Central memory CD8-positive, alpha-beta T cell (primary cell): ENCODE measurements at regions not wholly inside any gene's neighbourhood (a gene's known extent, or its start where the extent isn't known, plus 50 kb on each side); places are given as distances from the start of the nearest gene placed in this dataset.

Experiments
- ATAC-seq: fragments of 150-1000 bp; cut with Tn5 transposase; replicated peaks from 2 replicates; pipeline ENCODE4 v1.10.0; 2022; ENCODE audit warnings: mild to moderate bottlenecking, moderate FRiP score, moderate number of reproducible peaks; ENCODE audit not compliant: poor library complexity, severe bottlenecking; ENCODE audit errors: extremely low read depth
- DNase-seq, 2 donors: peaks; one replicate each; pipeline ENCODE4 v3.0.0; 2021; ENCODE audit warnings: low spot score in 2 of 2
- H3K27ac Mint-ChIP-seq: one replicate; pipeline ENCODE4 v1.8.0; 2022; ENCODE audit warnings: low read depth, mild to moderate bottlenecking, moderate library complexity, mixed read lengths
- H3K27me3 Mint-ChIP-seq: one replicate; pipeline ENCODE4 v1.8.0; 2022; ENCODE audit warnings: mixed read lengths
- H3K36me3 Mint-ChIP-seq: one replicate; pipeline ENCODE4 v1.8.0; 2022; ENCODE audit warnings: mild to moderate bottlenecking, moderate library complexity, mixed read lengths; ENCODE audit not compliant: insufficient read depth
- H3K4me1 Mint-ChIP-seq: one replicate; pipeline ENCODE4 v1.8.0; 2022; ENCODE audit warnings: mixed read lengths
- H3K4me3 Mint-ChIP-seq: one replicate; pipeline ENCODE4 v1.8.0; 2022; ENCODE audit warnings: mild to moderate bottlenecking, moderate library complexity, mixed read lengths
- H3K9me3 Mint-ChIP-seq: one replicate; pipeline ENCODE4 v1.8.0; 2022; ENCODE audit warnings: mixed read lengths

GRCh38 chr16:7964744-7965143 lies 625.6 kb downstream of the TMEM114 start:
- Mint-ChIP-seq H3K27me3 (no peaks in the 10 kb centered on the region), H3K4me3 (no peak overlapping the region), H3K4me1 (no peaks in the 10 kb centered on the region), H3K27ac (no peak overlapping the region), H3K9me3 (peaks cover 9% of the 10 kb centered on the region), H3K36me3 (no peaks in the 10 kb centered on the region)
- DNase-seq: no peak
- ATAC-seq: no peak

GRCh38 chr16:7964167-7964566 lies 626.1 kb downstream of the TMEM114 start:
- Mint-ChIP-seq H3K4me3 (no peak overlapping the region), H3K36me3 (no peaks in the 10 kb centered on the region), H3K27ac (no peak overlapping the region), H3K4me1 (no peaks in the 10 kb centered on the region), H3K27me3 (no peaks in the 10 kb centered on the region), H3K9me3 (peaks cover 11% of the 10 kb centered on the region)
- ATAC-seq (no peak), DNase-seq (no peak)

GRCh38 chr16:7962091-7962879 lies 628.0 kb downstream of the TMEM114 start:
- H3K36me3 Mint-ChIP-seq: no peaks in the 10 kb centered on the region
- no peaks in the 10 kb centered on the region for H3K27me3 Mint-ChIP-seq
- no peak for DNase-seq
- no peak for ATAC-seq
- no peak overlapping the region for H3K27ac Mint-ChIP-seq
- H3K9me3 Mint-ChIP-seq: peaks cover 15% of the 10 kb centered on the region
- H3K4me3 Mint-ChIP-seq: no peak overlapping the region
- H3K4me1 Mint-ChIP-seq: no peaks in the 10 kb centered on the region

- Mint-ChIP-seq H3K27me3 (no peaks in the 10 kb centered on the region), H3K4me3 (no peak overlapping the region), H3K9me3 (peaks cover 20% of the 10 kb centered on the region), H3K4me1 (no peaks in the 10 kb centered on the region), H3K36me3 (no peaks in the 10 kb centered on the region), H3K27ac (no peak overlapping the region)
- DNase-seq: no peak
- no peak for ATAC-seq
Observed at GRCh38 chr16:7957151-7957550, 624.5 kb downstream of the RBFOX1 start.

GRCh38 chr16:7953360-7953759 lies 620.7 kb downstream of the RBFOX1 start:
- H3K36me3 Mint-ChIP-seq: no peaks in the 10 kb centered on the region

GRCh38 chr16:7946142-7946541 lies 613.5 kb downstream of the RBFOX1 start:
- H3K9me3 Mint-ChIP-seq: peaks cover 12% of the 10 kb centered on the region
- H3K4me1 Mint-ChIP-seq: no peaks in the 10 kb centered on the region
- H3K27me3 Mint-ChIP-seq: no peaks in the 10 kb centered on the region
- no peaks in the 10 kb centered on the region for H3K36me3 Mint-ChIP-seq
- no peak overlapping the region for H3K27ac Mint-ChIP-seq
- H3K4me3 Mint-ChIP-seq: no peak overlapping the region
- ATAC-seq (no peak), DNase-seq (no peak)

More at GRCh38 chr16:7953360-7953759, 620.7 kb downstream of the RBFOX1 start:
- Mint-ChIP-seq H3K4me3 (no peak overlapping the region), H3K9me3 (peaks cover 16% of the 10 kb centered on the region), H3K27me3 (no peaks in the 10 kb centered on the region), H3K27ac (no peak overlapping the region), H3K4me1 (no peaks in the 10 kb centered on the region)
- DNase-seq: no peak
- ATAC-seq: no peak

- no peaks in the 10 kb centered on the region for H3K36me3 Mint-ChIP-seq
- ATAC-seq (no peak), DNase-seq (no peak)
- no peak overlapping the region for H3K4me3 Mint-ChIP-seq
- peaks cover 15% of the 10 kb centered on the region for H3K9me3 Mint-ChIP-seq
- H3K4me1 Mint-ChIP-seq: no peaks in the 10 kb centered on the region
- H3K27me3 Mint-ChIP-seq: no peaks in the 10 kb centered on the region
- H3K27ac Mint-ChIP-seq: no peak overlapping the region
Observed at GRCh38 chr16:7938175-7938574, 605.5 kb downstream of the RBFOX1 start.

- ATAC-seq (no peak), DNase-seq (no peak)
- Mint-ChIP-seq H3K27me3 (no peaks in the 10 kb centered on the region), H3K4me3 (no peak overlapping the region), H3K4me1 (no peaks in the 10 kb centered on the region), H3K27ac (no peak overlapping the region), H3K9me3 (peaks cover 11% of the 10 kb centered on the region), H3K36me3 (no peaks in the 10 kb centered on the region)
Observed at GRCh38 chr16:7921345-7921744, 588.7 kb downstream of the RBFOX1 start.

- H3K27ac Mint-ChIP-seq: no peak overlapping the region
- H3K9me3 Mint-ChIP-seq: peaks cover 21% of the 10 kb centered on the region
- no peak for DNase-seq
- no peaks in the 10 kb centered on the region for H3K4me1 Mint-ChIP-seq
- H3K27me3 Mint-ChIP-seq: no peaks in the 10 kb centered on the region
- H3K4me3 Mint-ChIP-seq: no peak overlapping the region
- no peak for ATAC-seq
- no peaks in the 10 kb centered on the region for H3K36me3 Mint-ChIP-seq
Observed at GRCh38 chr16:7919782-7920181, 587.1 kb downstream of the RBFOX1 start.

GRCh38 chr16:7914748-7915147 lies 582.1 kb downstream of the RBFOX1 start:
- H3K36me3 Mint-ChIP-seq: no peaks in the 10 kb centered on the region
- H3K27me3 Mint-ChIP-seq: no peaks in the 10 kb centered on the region
- H3K4me3 Mint-ChIP-seq: no peak overlapping the region
- DNase-seq (no peak), ATAC-seq (no peak)
- no peak overlapping the region for H3K27ac Mint-ChIP-seq
- H3K4me1 Mint-ChIP-seq: no peaks in the 10 kb centered on the region
- peaks cover 34% of the 10 kb centered on the region for H3K9me3 Mint-ChIP-seq

GRCh38 chr16:7912132-7912531 lies 579.5 kb downstream of the RBFOX1 start:
- Mint-ChIP-seq H3K36me3 (no peaks in the 10 kb centered on the region), H3K4me3 (no peak overlapping the region), H3K27me3 (no peaks in the 10 kb centered on the region), H3K4me1 (no peaks in the 10 kb centered on the region), H3K27ac (no peak overlapping the region), H3K9me3 (peaks cover 32% of the 10 kb centered on the region)
- DNase-seq (no peak), ATAC-seq (no peak)

GRCh38 chr16:7910116-7910515 lies 577.5 kb downstream of the RBFOX1 start:
- no peak overlapping the region for H3K4me3 Mint-ChIP-seq
- DNase-seq (no peak), ATAC-seq (no peak)
- H3K9me3 Mint-ChIP-seq: peaks cover 21% of the 10 kb centered on the region
- H3K4me1 Mint-ChIP-seq: no peaks in the 10 kb centered on the region
- H3K27ac Mint-ChIP-seq: no peak overlapping the region
- H3K36me3 Mint-ChIP-seq: no peaks in the 10 kb centered on the region
- H3K27me3 Mint-ChIP-seq: no peaks in the 10 kb centered on the region

GRCh38 chr16:7888411-7888810 lies 555.8 kb downstream of the RBFOX1 start:
- H3K4me3 Mint-ChIP-seq: no peak overlapping the region
- H3K4me1 Mint-ChIP-seq: no peaks in the 10 kb centered on the region
- DNase-seq (no peak), ATAC-seq (no peak)
- H3K36me3 Mint-ChIP-seq: peaks cover 2% of the 10 kb centered on the region
- H3K27ac Mint-ChIP-seq: no peak overlapping the region
- H3K9me3 Mint-ChIP-seq: peaks cover 26% of the 10 kb centered on the region
- H3K27me3 Mint-ChIP-seq: no peaks in the 10 kb centered on the region
